Putamen (tissue), 1 donor: ENCODE measurements at regions not wholly inside any gene's neighbourhood (a gene's known extent, or its start where the extent isn't known, plus 50 kb on each side); places are given as distances from the start of the nearest gene placed in this dataset.
"Not testable (repeated sequence)": the region's sequence is repeated elsewhere in the genome, so short reads cannot be mapped to it uniquely, and the experiment has no call there.

ENCODE experiments used
- DNase-seq: peaks from one replicate; pipeline ENCODE4 v3.0.0-alpha.2; 2016; ENCODE audit warnings: low spot score

DNA sequence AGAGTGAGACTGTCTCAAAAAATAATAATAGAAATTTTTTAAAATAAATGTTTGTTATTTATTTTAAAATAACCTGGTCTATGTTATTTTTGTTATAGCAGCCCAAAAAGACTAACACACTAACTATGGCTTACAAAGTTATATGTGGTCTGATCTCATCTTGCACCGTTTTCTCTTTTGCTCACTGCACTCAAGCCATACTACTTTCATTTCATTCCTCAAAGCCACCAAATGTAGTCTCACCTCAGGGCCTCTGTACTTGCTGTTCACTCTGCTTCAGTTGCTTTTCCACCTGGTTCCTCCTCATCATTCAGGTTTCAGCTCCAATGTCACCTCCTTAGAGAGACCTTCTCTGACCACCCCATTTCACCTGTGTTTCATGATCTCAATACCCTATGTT lies 55.2 kb upstream of the MDM1 start:
- DNase-seq = no peak

DNA sequence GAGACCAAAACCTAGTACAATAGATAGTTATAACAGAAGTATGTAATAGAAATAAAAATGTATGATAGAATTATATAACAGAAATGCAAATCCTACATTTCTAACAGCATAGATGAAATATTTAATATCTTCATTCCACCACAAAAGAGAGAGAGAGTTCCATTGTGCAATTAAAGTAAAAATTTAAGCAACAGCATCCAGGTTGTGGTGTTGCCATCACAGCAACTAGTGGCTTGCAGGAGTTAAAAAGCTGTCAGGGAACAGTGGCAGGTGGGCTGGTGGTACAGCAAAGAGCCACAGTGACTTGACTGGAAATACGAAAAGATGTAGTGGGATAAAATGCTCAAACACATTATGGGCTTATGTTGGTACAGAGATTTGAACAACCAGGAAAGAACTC lies 57.1 kb upstream of the MDM1 start:
- no peak for DNase-seq

DNA sequence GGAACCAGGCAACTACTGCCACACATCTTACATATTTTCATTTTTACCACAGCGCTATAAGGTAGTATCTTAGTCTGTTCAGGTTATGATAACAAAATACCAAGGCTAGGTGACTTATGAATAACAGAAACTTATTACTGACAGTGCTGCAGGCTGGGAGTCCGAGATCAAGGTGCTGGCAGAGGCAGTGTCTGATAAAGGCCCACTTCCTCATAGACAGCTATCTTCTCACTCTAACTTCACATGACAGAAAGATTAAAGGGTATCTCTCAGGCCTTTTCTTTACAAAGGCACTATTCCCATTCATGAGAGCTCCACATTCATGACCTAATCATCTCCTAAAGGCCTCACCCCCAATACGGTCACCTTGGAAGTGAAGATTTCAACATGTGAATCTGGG lies 59.8 kb upstream of the MDM1 start:
- no peak for DNase-seq

DNA sequence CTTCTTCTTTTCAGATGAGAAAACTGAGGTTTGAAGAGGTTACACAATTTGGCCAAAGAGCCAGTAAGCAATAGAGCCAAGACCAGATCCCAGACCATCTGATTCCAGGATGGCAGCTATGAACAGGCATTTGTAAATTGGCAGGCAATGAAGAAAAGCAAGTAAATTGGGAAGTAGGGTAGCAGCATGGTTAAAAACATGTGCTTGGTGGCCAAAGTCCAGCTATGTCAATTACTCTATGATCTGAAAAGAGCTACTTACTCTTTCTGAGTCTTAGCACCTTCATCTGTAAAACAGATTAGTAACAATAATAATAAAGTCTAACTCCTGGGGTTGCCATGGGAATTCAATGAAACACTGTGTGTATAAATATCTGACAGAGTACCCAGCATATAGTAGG lies 60.2 kb upstream of the MDM1 start:
- DNase-seq = no peak

DNA sequence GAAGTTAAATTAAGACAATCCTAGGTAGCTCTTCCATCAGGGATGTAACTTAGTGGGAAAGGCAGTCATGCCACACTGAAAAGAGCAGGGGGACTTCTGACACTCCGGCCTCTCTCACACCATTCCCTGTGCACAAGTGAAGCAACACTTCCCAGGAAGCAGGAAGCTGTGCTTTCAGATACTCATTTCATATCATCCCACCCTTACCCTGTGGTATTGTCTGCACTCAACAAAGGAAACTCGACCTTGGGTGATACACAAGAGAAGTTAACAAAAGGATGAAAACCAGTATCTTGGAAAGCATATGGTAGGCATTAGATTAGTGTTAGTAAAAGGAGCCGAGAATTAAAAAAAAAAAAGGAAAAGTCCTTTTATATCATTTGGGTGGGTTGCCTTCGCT lies 61.3 kb upstream of the MDM1 start:
- DNase-seq = no peak

DNA sequence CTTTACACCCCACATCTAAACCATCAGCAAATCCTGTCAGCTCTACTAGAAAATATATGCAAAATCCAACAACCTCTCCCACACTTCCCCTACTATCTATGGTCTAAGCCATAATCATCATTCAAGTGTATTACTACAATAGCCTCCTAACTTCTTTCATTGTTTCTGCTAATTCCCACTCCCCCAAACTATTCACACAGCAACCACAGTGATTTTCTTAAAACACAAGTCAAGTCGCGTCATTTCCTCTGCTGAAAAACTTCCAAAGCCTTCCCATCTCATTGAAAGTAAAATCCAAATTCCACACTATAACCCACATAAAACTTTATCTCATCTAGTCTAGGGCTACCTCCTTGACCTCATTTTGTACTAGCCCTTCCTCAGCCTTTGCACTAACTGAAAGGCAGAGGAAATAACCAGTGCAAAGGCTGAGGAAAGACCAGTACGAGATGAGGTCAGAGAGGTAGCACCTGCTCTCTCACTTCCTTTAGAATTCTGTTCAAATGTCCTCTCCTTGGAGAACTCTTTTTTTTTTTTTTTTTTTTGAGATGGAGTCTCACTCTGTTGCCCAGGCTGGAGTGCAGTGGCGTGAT lies 65.5 kb upstream of the MDM1 start:
- no peak for DNase-seq

DNA sequence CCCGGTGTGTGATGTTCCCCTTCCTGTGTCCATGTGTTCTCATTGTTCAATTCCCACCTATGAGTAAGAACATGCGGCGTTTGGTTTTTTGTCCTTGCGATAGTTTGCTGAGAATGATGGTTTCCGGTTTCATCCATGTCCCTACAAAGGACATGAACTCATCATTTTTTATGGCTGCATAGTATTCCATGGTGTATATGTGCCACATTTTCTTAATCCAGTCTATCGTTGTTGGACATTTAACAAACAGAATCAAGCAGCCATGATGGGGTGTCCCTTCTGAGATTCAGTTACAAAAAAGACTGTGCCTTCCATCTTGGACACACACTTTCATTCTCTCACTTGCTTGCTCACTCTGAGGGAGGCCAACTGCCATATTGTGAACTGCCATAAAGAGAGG lies 66.5 kb upstream of the MDM1 start:
- not testable (repeated sequence) for DNase-seq

DNA sequence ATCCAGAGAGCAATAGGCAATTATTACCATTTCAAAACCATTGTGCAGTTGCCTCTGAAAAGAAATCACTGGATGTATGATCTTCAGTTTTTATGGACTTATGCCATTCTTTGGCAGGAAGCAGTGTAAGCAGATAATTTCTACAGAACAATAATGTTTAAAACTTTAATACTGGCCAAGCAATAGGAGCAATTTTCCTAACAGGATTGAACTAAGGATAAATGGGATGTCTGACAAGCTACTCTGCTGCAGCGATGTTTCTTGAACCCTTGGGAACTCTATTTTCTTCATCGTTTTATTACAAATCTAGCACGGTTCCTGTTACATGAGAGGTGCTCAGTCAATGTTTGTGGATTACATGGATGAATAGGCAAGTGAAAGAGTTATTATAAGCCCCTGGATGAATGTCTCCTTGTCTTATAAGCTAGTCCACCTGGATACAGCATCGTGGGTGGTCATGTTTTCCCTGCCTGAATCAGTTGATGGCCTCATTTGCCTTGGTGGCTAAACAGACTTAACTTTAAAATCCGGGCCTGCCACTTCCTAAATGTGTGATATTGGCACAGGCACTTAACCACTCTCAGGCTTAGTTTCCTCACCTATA lies 68.2 kb upstream of the MDM1 start:
- no peak for DNase-seq

DNA sequence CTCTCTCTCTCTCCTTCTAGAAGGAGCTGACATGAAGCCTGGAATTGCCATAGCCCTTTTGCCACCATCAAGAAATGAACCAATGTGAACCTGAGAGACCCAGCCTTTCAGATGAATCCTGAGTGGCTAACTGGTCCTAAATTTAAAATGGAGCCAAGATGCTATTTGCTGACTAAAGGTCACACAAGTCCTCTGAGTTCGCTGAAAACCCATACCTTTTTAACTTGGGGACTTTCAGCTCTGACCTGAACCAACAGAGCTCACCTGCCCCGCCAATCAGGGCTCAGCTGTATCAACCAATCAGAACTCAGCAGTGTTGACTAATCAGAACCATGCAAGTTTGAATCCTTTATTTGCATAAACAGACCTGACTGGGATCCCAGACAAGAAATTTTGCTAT lies 70.3 kb upstream of the MDM1 start:
- DNase-seq = no peak

DNA sequence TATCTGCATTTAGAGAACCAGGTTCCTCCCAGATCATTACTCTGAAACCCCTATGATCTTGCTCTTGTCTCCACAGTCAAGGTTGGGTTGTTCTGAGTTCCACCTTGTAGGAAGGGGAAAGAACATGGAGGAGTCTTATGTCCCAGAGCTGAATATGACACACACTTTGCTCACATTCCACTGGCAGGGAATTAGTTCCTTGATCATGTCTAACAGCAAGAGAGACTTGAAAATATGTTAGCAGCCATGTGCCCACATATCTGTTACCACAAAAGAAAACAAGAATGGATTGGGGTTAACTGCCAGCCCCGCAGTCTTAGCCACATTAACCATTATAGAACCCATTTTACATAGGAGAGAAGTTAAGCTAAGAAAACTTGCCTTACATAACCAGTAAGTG lies 71.1 kb upstream of the MDM1 start:
- DNase-seq = no peak

DNA sequence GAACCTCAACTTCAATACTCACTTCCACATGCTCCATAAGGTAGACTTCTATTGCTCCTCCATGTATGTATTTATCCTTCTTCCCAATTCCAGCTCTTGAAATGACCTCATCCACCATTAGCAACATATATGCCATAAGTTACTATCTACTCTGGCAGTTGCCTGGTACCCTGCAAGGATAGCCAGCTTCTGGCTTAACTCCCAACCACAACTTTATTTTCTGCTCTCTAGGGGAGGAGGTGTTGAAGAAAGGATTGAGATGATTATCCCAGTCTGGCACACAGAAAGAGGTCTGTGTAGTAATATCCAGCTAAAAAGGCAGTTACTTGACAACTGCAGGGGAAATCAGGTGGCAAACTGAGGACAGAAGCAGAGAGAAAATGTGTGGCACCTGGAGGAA lies 71.5 kb upstream of the MDM1 start:
- DNase-seq = no peak

DNA sequence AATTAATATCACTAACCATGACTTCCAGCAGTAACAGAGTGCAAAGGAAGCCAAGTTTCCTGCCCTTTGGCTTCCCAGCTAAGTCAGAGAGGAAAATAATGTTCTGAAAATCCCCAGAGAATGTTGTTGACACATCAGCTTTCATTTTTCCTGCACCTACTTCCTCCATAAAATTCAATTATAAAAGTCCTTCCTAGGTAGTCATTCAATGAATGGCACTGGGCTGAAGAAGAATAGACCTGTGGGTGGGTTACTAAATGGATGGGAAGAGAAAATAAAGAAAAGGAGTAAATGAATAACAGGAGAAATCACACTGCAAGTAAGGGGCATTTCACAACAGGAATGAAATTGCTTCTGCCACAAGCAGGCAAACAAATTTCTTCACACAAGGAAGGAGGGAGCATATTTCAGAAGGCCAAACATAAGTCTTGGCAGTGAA lies 73.2 kb upstream of the MDM1 start:
- no peak for DNase-seq

DNA sequence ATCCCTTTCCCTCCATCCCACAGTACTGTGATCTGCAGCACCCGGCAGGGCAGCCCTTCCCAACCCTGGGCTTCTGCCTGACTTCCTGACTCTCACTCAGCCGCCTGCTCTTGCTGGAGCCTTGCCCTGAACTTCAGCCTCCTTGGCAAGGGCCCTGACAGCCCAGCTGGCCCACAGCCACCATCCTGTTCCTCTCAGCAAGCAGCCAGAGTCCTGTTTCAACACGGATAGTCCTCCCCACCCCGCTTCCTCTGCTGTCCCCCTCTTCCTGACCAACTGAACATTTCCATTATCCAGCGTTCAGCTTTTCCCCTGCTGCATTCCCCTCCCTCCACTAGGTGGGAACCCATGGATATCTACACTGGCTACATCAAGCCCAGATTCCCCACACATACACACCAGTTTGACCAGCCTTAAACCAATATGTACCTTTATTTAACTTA lies 74.0 kb upstream of the MDM1 start:
- DNase-seq = peak; percentile 55

DNA sequence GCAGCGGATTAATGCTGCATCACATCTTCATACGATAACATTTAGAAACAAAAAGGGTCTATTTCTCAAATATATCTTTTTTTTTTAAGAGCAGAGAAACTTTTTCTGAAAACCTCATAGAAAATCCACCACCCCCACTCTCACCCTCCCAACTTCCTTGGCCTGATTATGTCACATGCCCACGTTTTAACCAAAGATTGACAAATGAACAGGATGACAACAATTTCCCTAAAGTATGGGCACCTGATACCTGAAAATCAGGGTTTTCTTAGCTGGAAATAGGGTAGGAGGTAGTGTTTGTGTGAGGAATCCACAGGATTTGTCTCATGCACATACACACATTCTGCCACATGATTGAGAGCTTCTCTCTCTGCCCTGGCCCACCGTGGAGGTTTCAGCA lies 74.7 kb upstream of the MDM1 start:
- peak; percentile 50 for DNase-seq

DNA sequence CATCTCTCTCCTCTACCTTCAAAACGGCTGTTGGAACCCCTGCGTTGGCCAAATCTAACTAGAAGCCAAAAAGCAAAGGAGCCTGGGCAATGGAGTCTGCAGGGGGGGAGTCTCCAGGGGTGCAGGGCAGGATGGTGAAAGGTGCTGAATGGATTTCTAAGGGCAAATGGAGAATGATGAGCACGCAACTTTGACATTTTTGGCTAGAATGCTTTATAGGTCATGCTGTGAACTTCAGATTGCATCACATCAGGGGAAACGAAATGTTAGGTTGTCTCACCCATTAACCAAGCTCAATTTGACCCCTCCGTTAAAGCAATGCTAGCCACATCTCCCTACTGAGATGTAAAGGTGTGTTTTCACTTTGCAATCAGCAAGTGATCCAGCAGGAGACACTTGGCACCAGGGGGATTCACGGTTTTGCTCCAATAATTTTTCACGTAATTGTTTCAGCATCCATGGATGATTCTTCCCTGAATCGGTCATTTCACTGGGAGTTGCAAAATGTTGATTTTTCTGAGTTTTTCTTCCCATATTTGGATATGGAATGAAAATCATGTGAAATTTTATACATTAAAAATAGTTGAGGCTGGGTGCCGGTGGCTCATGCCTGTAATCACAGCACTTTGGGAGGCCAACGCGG lies 78.0 kb upstream of the MDM1 start:
- DNase-seq = no peak

DNA sequence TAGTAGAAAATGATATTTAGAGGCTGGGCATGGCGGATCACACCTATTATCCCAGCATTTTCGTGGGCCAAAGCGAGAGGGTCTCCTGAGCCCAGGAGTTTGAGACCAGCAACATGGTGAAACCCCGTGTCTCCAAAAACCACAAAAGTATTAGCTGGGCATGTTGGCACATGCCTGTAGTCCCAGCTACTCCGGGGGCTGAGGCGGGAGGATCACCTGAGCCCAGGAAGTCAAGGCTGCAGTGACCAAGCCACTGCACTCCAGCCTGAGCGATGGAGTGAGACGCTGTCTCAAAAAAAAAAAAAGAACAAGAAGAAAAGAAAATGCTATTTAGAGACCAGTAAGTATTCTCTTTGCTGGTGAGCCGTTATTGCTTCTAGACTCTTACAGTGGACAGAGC lies 79.2 kb upstream of the MDM1 start:
- DNase-seq = no peak

DNA sequence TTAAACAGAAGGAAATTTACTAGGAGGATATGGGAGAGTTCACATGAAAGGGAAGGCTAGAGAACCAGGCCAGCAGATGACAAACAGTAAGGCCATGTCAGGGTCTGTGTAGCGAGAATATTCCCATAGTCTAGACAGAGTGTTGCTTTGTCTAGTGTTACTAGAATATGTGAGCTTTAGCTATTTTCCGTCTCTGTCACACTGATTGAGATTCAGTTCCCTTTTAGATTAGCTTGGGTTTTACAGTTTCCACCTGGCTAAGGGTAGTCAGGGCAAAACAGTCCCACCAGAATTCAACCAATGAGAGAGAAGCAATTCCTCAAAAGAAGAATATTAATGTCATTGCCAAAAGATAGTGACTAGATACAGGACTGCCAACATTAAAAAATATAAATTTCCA lies 82.8 kb upstream of the MDM1 start:
- DNase-seq = no peak

DNA sequence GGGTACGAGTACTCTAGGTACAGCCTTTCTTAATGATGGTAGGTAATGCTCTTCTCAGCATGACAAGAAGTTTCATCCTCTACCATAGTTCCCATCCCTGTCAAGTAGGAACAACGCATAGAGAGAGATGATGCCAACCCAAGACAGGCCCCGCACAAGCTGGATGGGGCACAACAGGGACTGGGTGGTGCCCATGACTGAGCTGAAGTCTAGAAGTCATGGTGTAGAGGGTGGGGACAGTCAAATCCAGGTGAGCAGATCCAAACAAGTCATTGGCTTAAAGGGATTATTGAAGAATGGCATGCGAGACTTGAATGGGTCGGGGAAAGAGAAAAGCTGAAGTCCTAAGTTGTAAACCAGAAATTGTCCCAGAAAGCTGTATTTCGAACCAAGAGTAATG lies 84.2 kb upstream of the MDM1 start:
- no peak for DNase-seq

DNA sequence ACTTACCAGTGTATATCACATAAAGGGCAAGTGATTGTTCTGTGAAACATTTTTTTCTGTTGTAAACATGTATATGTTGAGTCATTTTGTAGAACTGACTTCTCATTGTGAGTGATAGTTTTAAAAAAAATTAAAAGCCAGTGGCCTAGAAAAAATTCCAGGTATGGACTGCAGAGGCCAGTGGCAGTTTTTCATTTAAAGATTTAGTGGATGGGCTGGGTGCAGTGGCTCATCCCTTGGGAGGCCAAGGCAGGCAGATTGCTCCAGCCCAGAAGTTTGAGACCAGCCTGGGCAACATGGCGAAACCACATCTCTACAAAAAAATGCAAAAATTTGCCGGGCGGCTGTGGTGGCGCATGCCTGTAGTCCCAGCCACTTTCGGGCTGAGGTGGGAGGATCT lies 84.7 kb upstream of the MDM1 start:
- DNase-seq = no peak

DNA sequence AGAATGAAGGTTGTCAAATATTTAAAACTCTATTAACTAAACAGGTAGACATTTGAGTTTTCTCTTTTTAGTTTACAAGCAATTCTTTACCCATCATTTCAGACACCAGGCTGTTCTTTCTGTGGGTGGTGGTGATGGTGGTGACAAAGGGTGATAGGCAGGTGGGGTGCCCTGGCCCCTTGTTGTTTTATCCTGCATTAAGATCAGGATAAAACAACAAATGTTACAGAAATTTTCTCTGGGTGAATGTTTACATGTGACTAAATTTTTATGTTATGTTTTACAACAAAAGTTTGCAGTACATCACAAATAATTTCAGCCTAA lies 85.9 kb upstream of the MDM1 start:
- no peak for DNase-seq

DNA sequence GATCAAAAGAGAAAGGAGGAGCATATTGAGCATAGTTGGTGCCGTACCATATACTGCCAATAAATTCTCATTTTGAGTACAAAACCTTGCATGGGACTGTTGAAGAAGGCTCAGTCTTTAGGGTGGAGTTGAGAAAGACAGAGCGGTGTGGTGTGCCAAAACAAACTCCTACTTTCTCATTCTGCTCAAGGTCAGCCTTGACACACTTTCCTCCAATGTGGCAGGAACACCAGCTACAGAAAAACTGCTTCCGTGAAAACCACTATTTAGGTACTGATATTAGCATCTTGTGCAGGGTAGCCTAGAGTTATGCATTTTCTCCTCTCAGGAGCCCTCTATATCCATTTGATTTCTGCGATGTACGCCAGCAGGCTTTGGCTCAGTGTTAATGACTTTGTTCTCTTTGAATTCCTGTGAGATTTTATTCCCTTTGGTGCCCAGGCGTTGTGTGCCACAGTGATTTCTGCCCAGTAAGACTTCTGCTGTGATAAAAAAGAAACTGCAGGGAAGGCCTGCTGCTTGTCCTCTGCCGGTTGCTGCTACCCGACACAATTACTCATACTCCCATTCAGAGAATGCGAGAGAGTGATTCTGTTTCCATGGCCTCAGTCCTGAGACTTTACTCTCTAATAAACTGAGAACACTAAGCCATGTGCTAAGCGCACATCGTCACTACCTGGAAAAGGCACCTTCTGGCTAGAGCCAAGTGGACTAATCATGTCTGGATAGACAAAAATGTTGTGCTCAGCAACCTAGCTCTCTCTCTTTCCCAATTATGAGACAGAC lies 88.3 kb upstream of the MDM1 start:
- DNase-seq = no peak

DNA sequence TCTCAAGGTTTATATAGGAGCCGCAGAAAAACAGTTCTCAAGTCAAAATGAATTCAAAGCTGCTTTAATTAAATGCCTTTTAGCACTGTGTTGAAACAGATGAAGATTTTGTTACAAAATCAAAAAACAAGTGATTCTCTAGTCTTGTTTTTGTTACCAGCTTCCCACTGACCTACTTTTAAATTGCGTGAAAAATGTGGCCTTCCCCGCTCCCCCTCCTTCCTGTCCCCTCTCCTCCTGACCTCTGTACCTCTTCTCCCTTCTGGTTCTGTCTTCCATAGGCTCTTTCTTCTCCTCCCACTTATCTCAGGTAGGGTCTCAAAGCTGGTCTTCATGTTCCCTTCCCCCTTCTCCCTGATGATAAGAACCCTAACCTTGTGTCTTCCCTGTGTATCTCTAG lies 90.0 kb upstream of the MDM1 start:
- DNase-seq = no peak

DNA sequence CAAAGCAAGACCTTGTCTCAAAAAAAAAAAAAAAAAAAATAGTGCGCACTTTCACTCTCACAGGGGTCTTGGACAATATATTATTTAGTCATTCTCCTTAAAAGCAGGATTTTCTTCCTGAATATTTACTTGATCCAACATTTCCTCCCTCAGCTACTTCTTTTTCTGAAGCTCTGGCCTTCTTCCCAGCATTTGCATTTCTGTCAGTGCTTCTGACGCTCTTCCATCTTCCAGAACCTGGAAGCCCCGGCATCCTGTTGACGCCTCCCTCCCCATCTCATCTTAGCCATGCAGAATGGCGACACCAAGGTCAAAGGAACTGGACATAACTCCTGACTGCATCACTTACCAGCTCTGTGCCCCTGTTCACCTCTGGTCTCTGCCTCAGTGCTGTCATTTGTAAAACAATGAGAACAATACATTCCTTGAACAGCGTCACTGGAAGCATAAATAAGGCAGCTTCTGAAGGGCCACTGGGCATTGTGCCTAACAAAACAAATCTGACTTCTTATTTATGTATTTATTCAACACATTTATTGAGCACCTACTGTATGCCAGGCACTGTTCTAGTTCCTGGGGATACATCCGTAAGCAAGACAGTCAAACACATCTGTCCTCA lies 90.9 kb upstream of the MDM1 start:
- DNase-seq = no peak
